HS-27A (cell line): ENCODE measurements at regions not wholly inside any gene's neighbourhood (a gene's known extent, or its start where the extent isn't known, plus 50 kb on each side); places are given as distances from the start of the nearest gene placed in this dataset.
"Not testable (repeated sequence)": the region's sequence is repeated elsewhere in the genome, so short reads cannot be mapped to it uniquely, and the experiment has no call there.

Experiments
- DNase-seq: peaks from one replicate; pipeline ENCODE4 v3.0.0-alpha.2; 2012; ENCODE audit warnings: low read depth, missing footprints

GRCh38 chr12:11446372-11446771 lies 51.0 kb upstream of the PRB2 start:
- DNase-seq = no peak

GRCh38 chr12:11457996-11458645 lies 62.8 kb upstream of the PRB2 start:
- DNase-seq = no peak

- no peak for DNase-seq
These were observed 65.1 kb upstream of the PRB2 start for GRCh38 chr12:11460343-11461023.

GRCh38 chr12:11461433-11461832 lies 66.1 kb upstream of the PRB2 start:
- DNase-seq = no peak

- no peak for DNase-seq
These were observed 81.7 kb upstream of the PRB2 start for GRCh38 chr12:11477110-11477509.

GRCh38 chr12:11482955-11483354 lies 87.6 kb upstream of the PRB2 start:
- no peak for DNase-seq

- peak; percentile 72 for DNase-seq
These were observed 91.5 kb upstream of the PRB2 start for GRCh38 chr12:11486623-11487444.

- DNase-seq = no peak
These were observed 100.9 kb upstream of the PRB2 start for GRCh38 chr12:11496157-11496851.

GRCh38 chr12:11497438-11497837 lies 102.1 kb upstream of the PRB2 start:
- no peak for DNase-seq

GRCh38 chr12:11497995-11498394 lies 102.6 kb upstream of the PRB2 start:
- no peak for DNase-seq

- DNase-seq = not testable (repeated sequence)
These were observed 103.2 kb upstream of the PRB2 start for GRCh38 chr12:11498574-11498973.

- no peak for DNase-seq
These were observed 104.4 kb upstream of the PRB2 start for GRCh38 chr12:11499806-11500187.

- no peak for DNase-seq
These were observed 105.0 kb upstream of the PRB2 start for GRCh38 chr12:11500188-11500860.

GRCh38 chr12:11500861-11501230 lies 105.5 kb upstream of the PRB2 start:
- no peak for DNase-seq

- peak; percentile 38 for DNase-seq
These were observed 113.3 kb upstream of the PRB2 start for GRCh38 chr12:11508699-11509098.

GRCh38 chr12:11509326-11509725 lies 114.0 kb upstream of the PRB2 start:
- DNase-seq = no peak

GRCh38 chr12:11510671-11511070 lies 115.3 kb upstream of the PRB2 start:
- DNase-seq = no peak

- DNase-seq = no peak
These were observed 117.9 kb upstream of the PRB2 start for GRCh38 chr12:11513288-11513687.

- no peak for DNase-seq
These were observed 121.7 kb upstream of the PRB2 start for GRCh38 chr12:11517080-11517479.

- DNase-seq = no peak
These were observed 125.0 kb upstream of the ETV6 start for GRCh38 chr12:11524446-11524845.

GRCh38 chr12:11534064-11534463 lies 115.4 kb upstream of the ETV6 start:
- DNase-seq = no peak

- no peak for DNase-seq
These were observed 114.3 kb upstream of the ETV6 start for GRCh38 chr12:11535127-11535526.
